ENCODE measurements at regions not wholly inside any gene's neighbourhood (a gene's known extent, or its start where the extent isn't known, plus 50 kb on each side); places are given as distances from the start of the nearest gene placed in this dataset.

DNA sequence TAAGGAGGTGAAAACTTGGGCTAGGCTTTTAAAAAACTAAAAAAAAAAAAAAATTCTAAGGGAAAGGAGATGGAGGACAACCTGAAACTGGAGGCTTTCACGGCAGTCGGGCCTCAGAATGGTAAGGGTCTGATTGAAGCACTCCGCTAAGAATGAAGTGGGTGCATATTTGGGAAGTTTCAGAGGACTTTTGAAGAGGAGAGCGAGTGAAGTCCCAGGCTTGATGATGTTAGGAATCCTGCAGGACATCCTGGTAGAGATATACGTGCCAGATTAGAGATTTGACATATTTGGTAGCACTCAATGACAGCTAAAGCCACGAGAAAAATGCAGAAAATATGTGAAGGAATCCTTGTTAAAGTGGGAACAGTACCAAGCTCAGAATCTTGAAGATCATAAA, 186.2 kb downstream of the SNAPC1 start:
- H3K4me1 ChIP-seq, result no peaks in the 10 kb centered on the region
- no peaks in the 10 kb centered on the region for H3K9me3 ChIP-seq (replicated peaks)
- no peak overlapping the region for H3K4me3 ChIP-seq
- DNase-seq, result no peak
- no peak overlapping the region for H3K27ac ChIP-seq
- H3K36me3 ChIP-seq, result no peaks in the 10 kb centered on the region
- H3K27me3 ChIP-seq, result no peaks in the 10 kb centered on the region

DNA sequence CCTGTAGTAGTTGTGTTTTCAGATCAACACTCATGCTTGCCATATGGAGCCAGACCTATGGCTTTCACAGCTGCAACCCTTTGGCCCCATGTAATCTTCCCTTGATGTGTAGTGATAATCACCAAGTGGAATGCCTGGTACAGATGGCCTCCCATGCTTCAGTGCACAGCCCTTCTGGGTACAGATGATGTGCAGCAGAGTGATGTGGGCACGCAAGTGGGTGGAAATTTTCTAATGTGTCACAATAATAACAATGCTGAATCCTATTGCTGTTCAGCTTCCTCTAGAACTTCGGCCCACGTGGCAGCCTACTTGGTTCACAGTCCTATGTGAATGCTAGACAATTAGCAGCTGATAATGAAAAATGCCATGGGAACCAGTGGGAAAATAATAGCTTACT, 188.1 kb downstream of the SNAPC1 start:
- H3K27ac ChIP-seq, result no peak overlapping the region
- H3K36me3 ChIP-seq, result no peaks in the 10 kb centered on the region
- H3K4me3 ChIP-seq, result no peak overlapping the region
- H3K4me1 ChIP-seq, result no peaks in the 10 kb centered on the region
- no peaks in the 10 kb centered on the region for H3K27me3 ChIP-seq
- no peak for DNase-seq
- no peaks in the 10 kb centered on the region for H3K9me3 ChIP-seq (replicated peaks)

DNA sequence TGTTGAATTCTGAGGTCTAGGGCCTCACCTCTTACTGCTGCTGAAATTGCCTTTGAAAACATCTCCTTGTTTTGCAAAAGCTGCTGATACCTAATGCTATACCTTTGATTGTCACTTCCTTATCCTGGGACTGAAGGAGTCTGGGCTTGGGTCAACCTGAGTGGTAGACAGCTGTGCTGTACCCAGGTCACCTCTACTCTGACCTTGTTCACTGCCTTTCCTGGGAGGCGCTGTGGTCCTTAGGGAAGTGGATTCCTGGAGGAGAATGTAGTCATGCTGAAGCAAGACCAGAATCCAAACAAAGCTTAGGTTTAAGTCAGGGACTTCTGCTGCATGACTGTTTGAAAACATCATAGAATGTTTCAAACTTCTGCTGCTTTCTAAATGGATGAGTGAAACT, 191.4 kb downstream of the SNAPC1 start:
- H3K4me1 ChIP-seq, result no peaks in the 10 kb centered on the region
- H3K27ac ChIP-seq, result no peak overlapping the region
- no peaks in the 10 kb centered on the region; the same call in 1 of the 2 replicates for H3K9me3 ChIP-seq (replicated peaks)
- H3K4me3 ChIP-seq, result no peak overlapping the region
- H3K27me3 ChIP-seq, result no peaks in the 10 kb centered on the region
- DNase-seq, result no peak
- no peaks in the 10 kb centered on the region for H3K36me3 ChIP-seq

DNA sequence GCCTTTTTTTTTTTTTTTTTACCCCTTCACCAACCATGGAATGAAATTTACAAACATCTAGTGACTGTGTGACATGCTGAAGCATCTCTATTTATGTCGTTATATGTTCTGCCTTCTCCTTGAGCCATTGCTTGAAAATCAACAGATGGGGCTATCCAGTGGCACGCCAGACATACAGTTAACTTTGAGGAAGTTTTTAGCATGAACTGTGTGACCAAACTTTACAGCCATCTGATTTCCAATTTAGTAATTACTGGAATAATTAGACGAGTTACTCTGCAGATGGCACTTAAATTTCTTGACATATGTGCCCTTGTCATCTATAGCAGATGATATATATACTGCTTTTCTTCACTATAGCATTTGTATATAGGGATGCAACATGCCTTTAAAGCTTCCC, 192.1 kb downstream of the SNAPC1 start:
- H3K36me3 ChIP-seq, result no peaks in the 10 kb centered on the region
- no peak overlapping the region for H3K27ac ChIP-seq
- H3K4me1 ChIP-seq, result no peaks in the 10 kb centered on the region
- H3K9me3 ChIP-seq (replicated peaks), result no peaks in the 10 kb centered on the region; the same call in 1 of the 2 replicates
- H3K4me3 ChIP-seq, result no peak overlapping the region
- no peaks in the 10 kb centered on the region for H3K27me3 ChIP-seq
- no peak for DNase-seq

DNA sequence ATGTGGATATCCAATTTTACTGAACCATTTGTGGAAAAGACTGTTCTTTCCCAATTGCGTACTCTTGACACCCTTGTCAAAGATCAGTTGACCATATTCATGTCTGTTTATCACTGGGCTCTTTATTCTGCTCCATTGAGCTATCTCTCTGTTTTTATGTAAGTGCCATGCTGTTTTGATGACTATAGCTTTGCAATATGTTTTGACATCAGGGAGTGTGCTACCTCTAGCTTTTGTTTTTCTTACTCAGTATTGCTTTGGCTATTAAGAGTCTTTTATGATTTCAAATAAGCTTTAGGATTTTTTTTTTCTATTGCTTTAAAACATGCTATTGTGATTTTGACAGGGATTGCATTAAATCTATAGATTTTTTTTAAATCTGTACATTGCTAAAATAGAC, 194.3 kb downstream of the SNAPC1 start:
- H3K9me3 ChIP-seq (replicated peaks), result no peaks in the 10 kb centered on the region; the same call in 1 of the 2 replicates
- H3K4me3 ChIP-seq, result no peak overlapping the region
- no peaks in the 10 kb centered on the region for H3K4me1 ChIP-seq
- H3K27me3 ChIP-seq, result no peaks in the 10 kb centered on the region
- H3K27ac ChIP-seq, result no peak overlapping the region
- no peaks in the 10 kb centered on the region for H3K36me3 ChIP-seq
- no peak for DNase-seq

DNA sequence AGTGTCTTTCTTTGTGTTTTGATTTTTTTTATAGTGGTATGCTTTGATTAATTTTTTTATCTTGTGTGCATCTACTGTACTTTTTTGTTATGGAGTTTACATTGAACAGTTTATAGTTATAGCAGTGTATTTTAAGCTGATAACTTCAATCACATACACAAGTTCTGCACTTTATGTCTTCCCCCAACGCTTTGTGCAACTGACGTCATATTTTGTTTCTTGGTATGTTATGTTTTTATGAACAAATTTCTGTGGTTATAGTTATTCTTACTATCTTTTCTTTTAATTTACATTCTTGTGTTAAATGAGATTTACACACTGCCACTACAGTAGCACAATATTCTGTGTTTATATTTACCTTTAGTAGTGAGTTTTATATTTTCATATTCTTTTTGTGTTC, 197.1 kb downstream of the SNAPC1 start:
- H3K36me3 ChIP-seq, result no peaks in the 10 kb centered on the region
- H3K27ac ChIP-seq, result no peak overlapping the region
- no peak overlapping the region for H3K4me3 ChIP-seq
- no peaks in the 10 kb centered on the region for H3K4me1 ChIP-seq
- no peaks in the 10 kb centered on the region for H3K27me3 ChIP-seq
- DNase-seq, result no peak
- H3K9me3 ChIP-seq (replicated peaks), result no peaks in the 10 kb centered on the region; the same call in 1 of the 2 replicates

DNA sequence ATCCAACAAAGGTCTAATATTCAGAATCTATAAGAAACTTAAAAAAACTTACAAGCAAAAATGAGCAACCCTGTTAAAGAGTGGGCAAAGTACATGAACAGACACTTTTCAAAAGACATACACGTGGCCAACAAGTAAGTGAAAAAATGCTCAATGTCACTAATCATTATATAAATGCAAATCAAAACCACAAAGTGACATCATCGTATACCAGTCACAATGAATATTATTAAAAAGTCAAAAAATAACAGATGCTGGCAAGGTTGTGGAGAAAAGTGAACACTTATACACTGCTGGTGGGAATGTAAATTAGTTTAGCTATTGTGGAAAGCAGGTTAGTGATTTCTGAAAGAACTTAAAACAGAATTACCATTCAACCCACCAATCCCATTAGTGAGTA, 199.1 kb downstream of the SNAPC1 start:
- Histone ChIP-seq H3K4me1 (no peaks in the 10 kb centered on the region), H3K9me3 (replicated peaks) (no peaks in the 10 kb centered on the region; the same call in 1 of the 2 replicates), H3K4me3 (no peak overlapping the region), H3K36me3 (no peaks in the 10 kb centered on the region), H3K27me3 (no peaks in the 10 kb centered on the region), H3K27ac (no peak overlapping the region)
- DNase-seq, result no peak

DNA sequence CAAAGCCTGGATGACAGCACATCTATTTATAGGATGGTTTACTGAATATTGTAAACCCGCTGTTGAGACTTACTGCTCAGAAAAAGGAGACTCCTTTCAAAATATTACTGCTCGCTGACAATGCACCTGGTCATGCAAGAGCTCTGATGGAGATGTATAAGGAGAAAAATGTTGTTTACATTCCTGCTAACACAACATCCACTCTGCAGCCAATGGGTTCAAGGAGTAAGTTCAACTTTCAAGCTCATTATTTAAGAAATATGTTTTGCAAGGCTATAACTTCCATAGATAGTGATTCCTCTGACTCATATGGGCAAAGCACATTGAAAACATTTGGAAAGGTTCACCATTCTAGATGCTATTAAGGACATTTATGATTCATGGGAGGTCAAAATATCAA, 201.7 kb downstream of the SNAPC1 start:
- Histone ChIP-seq H3K4me3 (no peak overlapping the region), H3K9me3 (replicated peaks) (no peaks in the 10 kb centered on the region), H3K4me1 (no peaks in the 10 kb centered on the region), H3K36me3 (no peaks in the 10 kb centered on the region), H3K27me3 (no peaks in the 10 kb centered on the region), H3K27ac (no peak overlapping the region)
- DNase-seq, result no peak

DNA sequence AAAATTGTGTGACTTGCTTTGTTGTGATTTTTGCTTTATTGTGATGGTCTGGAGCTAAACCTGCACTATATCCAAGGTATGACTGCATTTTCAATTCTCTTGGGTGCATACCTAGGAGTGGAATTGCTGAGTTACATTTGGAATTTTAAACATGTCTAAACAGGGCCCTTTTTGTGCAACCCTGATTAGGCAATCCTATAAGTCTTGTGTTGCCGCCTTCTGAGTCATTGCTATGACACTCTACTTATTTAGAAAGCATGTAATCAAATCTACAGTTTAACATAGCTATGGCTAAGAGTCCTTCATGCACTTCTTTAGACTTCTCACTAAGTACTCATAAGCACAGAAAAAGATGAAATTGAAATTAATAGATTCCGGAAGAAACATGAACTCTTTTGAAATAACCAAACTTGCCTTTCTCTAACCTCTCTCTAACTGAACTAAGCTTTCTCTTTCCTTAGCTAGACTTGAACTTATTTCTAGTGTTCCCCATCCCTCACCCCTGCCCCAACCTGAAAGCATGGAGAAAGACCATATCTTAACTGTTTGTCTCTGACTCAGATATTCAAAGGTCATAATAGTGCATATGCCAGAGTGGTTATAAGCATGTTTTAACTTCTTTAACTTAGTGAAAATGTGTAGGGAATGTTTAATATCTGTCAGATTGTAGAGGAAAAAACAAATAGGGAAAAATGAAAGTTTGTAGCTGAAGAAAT, 203.0 kb downstream of the SNAPC1 start:
- no peaks in the 10 kb centered on the region for H3K27me3 ChIP-seq
- H3K4me3 ChIP-seq, result no peak overlapping the region
- DNase-seq, result no peak
- no peak overlapping the region for H3K27ac ChIP-seq
- H3K4me1 ChIP-seq, result no peaks in the 10 kb centered on the region
- H3K36me3 ChIP-seq, result no peaks in the 10 kb centered on the region
- no peaks in the 10 kb centered on the region for H3K9me3 ChIP-seq (replicated peaks)

DNA sequence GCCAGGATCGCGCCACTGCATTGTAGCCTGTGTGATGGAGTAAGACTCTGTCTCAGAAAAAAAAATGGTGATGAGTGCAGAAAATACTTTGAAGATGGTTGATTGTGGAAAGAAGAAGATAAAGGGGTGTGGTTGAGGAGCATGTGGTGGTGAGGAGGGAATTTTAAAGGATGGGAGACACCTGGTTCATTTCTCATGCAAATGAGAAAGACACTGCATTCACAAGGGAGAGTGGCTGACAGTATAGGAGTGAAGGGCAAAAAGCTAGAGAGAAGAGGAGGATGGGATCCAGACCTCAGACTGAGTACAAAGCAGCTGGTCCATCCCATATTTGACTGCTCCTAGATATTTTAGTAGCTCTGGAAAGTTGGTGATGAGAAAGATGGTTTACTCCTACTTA, 206.0 kb downstream of the SNAPC1 start:
- no peaks in the 10 kb centered on the region for H3K9me3 ChIP-seq (replicated peaks)
- H3K27me3 ChIP-seq, result no peaks in the 10 kb centered on the region
- no peaks in the 10 kb centered on the region for H3K36me3 ChIP-seq
- H3K4me1 ChIP-seq, result no peaks in the 10 kb centered on the region
- DNase-seq, result no peak
- H3K4me3 ChIP-seq, result no peak overlapping the region
- H3K27ac ChIP-seq, result no peak overlapping the region

DNA sequence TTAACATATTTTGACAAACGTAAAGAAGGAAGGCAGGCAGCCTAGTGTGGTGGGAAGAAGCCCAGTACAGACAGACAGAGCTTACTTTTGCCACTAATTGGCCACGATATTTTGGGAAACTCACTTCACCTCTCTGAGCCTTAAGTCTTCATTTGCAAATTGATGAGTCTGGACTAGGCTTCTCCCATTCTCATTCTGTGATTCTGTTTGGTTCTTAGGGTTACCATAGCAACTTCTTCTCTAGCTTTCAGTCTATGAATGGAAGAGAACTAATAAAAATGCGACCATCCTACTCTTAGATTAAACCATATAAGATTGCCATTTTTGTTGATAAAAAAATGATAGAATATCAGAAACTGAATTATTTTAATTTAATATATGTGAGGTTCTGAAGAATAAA, 210.5 kb downstream of the SNAPC1 start:
- Histone ChIP-seq H3K27ac (no peak overlapping the region), H3K9me3 (replicated peaks) (no peaks in the 10 kb centered on the region), H3K4me1 (no peaks in the 10 kb centered on the region), H3K36me3 (no peaks in the 10 kb centered on the region), H3K4me3 (no peak overlapping the region), H3K27me3 (no peaks in the 10 kb centered on the region)
- DNase-seq, result no peak

DNA sequence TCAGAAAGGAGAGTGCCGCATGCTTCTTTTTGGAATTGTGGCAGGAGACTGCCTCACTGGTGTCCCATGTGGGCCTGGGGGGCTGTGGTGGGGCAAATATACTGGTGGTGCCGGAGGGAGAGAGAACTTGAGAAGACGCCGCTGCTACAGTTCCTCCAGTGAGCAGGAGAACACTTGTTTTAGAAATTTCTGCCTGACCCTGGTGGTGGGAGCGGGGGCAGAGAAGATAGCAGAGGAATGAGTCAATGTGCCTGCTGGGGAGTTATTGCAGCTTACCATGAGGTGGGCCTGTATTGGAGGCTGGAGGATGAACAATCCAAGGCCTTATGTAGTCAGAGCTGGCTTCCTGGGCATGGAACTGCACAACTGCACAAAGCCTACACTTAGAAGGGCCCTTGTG, 211.8 kb downstream of the SNAPC1 start:
- Histone ChIP-seq H3K27ac (no peak overlapping the region), H3K4me1 (no peaks in the 10 kb centered on the region)

DNA sequence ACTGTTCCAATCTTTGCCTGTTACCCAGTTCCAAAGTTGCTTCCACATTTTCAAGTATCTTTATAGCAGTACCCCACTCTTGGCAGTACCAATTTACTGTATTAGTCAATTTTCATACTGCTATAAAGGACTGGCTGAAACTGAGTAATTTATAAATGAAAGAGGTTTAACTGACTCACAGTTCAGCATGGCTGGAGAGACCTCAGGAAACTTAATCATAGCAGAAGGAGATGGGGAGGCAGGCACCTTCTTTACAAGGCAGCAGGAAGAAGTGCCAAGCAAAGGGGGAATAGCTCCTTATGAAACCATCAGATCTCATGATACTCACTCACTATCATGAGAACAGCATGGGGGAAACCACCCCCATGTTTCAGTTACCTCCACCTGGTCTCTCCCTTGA, 215.0 kb downstream of the SNAPC1 start:
- Histone ChIP-seq H3K4me3 (no peak overlapping the region), H3K36me3 (no peaks in the 10 kb centered on the region), H3K27me3 (no peaks in the 10 kb centered on the region; the same call in 1 of the 2 replicates), H3K27ac (no peak overlapping the region), H3K9me3 (replicated peaks) (no peaks in the 10 kb centered on the region), H3K4me1 (no peaks in the 10 kb centered on the region)
- DNase-seq, result no peak

More for the DNA sequence above, 211.8 kb downstream of the SNAPC1 start:
- Histone ChIP-seq H3K4me3 (no peak overlapping the region), H3K27me3 (no peaks in the 10 kb centered on the region; the same call in 1 of the 2 replicates), H3K36me3 (no peaks in the 10 kb centered on the region), H3K9me3 (replicated peaks) (no peaks in the 10 kb centered on the region)
- DNase-seq, result no peak

DNA sequence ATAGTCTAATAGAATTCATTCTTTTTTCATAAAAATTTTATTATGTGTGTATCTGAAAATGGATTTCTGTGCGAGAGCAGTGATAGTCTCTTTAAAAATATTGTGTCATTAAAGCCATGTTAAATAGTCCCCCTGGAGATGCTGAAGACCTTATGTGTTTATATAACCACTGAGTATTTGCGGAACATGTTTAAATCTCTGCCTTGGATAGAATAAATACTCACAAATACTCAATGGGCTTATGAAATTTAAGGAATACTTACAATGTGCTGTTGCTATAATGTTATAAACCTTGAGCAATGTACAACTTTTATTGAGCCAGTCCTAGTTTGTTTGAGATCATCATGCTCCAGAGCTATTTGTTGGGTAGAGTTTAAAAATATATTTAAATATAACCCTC, 226.0 kb downstream of the SNAPC1 start:
- H3K27me3 ChIP-seq, result peaks cover 3% of the 10 kb centered on the region; the same call in 1 of the 2 replicates
- no peaks in the 10 kb centered on the region for H3K9me3 ChIP-seq (replicated peaks)
- DNase-seq, result no peak
- no peak overlapping the region for H3K27ac ChIP-seq
- H3K36me3 ChIP-seq, result no peaks in the 10 kb centered on the region
- no peak overlapping the region for H3K4me3 ChIP-seq
- no peaks in the 10 kb centered on the region for H3K4me1 ChIP-seq

DNA sequence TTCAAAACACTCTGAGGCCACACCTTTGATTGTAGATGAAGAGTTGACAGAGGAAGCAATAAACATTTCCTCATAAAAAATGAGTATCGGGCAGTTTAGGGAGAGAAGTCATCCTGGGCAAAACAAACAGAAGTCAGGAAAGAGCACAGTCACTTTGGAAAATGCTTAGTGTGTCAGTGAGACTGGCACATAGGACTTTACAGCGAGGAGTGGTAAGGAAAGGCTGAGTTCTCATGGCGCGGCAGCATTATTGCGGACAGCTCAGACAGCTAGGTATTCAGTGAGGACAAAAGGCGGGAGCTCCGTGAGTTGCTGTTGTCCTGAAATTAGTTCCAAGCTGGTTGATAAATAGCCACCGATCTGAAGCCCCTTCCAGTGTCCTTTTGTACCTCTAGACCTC, 229.9 kb downstream of the SNAPC1 start:
- no peak overlapping the region for H3K4me3 ChIP-seq
- no peak overlapping the region for H3K27ac ChIP-seq
- DNase-seq, result no peak
- no peaks in the 10 kb centered on the region for H3K9me3 ChIP-seq (replicated peaks)
- no peaks in the 10 kb centered on the region for H3K4me1 ChIP-seq
- no peaks in the 10 kb centered on the region; the same call in 1 of the 2 replicates for H3K27me3 ChIP-seq
- no peaks in the 10 kb centered on the region for H3K36me3 ChIP-seq

DNA sequence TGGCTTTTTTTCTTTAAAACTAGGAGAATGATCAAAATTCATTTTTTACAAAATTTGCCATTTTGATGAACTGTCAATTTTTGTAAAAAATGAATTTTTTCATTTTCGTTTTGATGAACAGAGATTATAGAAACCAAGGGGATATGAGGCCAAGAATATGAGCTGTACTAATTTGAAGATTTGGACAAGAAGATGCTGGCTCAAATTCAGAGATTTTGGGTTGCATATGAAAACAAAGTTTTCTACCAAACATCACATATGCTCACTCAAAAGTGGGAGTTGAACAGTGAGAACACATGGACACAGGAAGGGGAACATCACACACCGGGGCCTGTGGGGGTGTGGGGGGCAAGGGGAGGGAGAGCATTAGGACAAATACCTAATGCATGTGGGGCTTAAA, 230.7 kb downstream of the SNAPC1 start:
- no peak overlapping the region for H3K4me3 ChIP-seq
- no peaks in the 10 kb centered on the region for H3K36me3 ChIP-seq
- DNase-seq, result no peak

More for the DNA sequence above, 230.7 kb downstream of the SNAPC1 start:
- Histone ChIP-seq H3K4me1 (no peaks in the 10 kb centered on the region), H3K27ac (no peak overlapping the region), H3K9me3 (replicated peaks) (no peaks in the 10 kb centered on the region), H3K27me3 (no peaks in the 10 kb centered on the region; the same call in 1 of the 2 replicates)

Data from SJCRH30 (cell line).